OCI-LY1 (cell line): ENCODE measurements at regions not wholly inside any gene's neighbourhood (a gene's known extent, or its start where the extent isn't known, plus 50 kb on each side); places are given as distances from the start of the nearest gene placed in this dataset.

Experiments used
- H2AFZ ChIP-seq: fragments of 200-600 bp; sonication (generic), shearing (Covaris generic); 2 replicates; pipeline ENCODE4 v1.6.0; 2014; ENCODE audit warnings: antibody characterized with exemption, mild to moderate bottlenecking, low read length
- H3F3A ChIP-seq: fragments of 200-600 bp; sonication (generic), shearing (Covaris generic); 2 replicates; pipeline ENCODE4 v1.6.0; 2014; ENCODE audit warnings: mild to moderate bottlenecking, antibody characterized with exemption, low read length, moderate library complexity; ENCODE audit not compliant: insufficient read depth
- H3K27ac ChIP-seq: fragments of 200-600 bp; sonication (generic); 2 replicates; pipeline ENCODE4 v1.5.1; 2014; ENCODE audit warnings: low read length, mixed run types, mild to moderate bottlenecking, low read depth; ENCODE audit not compliant: poor library complexity, severe bottlenecking
- H3K27me3 ChIP-seq: fragments of 200-600 bp; sonication (generic); 2 replicates; pipeline ENCODE4 v1.6.0; 2014; ENCODE audit warnings: antibody characterized with exemption, mild to moderate bottlenecking, low read length, moderate library complexity; ENCODE audit not compliant: insufficient read depth
- H3K36me3 ChIP-seq: fragments of 200-600 bp; sonication (generic); 2 replicates; pipeline ENCODE4 v1.6.1; 2014; ENCODE audit warnings: mild to moderate bottlenecking, antibody characterized with exemption, low read length, moderate library complexity, mixed read lengths; ENCODE audit not compliant: insufficient read depth
- H3K4me1 ChIP-seq: fragments of 200-600 bp; sonication (generic); 2 replicates; pipeline ENCODE4 v1.5.1; 2014; ENCODE audit warnings: mild to moderate bottlenecking, low read length, moderate library complexity; ENCODE audit not compliant: insufficient read depth, severe bottlenecking
- H3K4me2 ChIP-seq: fragments of 200-600 bp; sonication (generic), shearing (Covaris generic); 2 replicates; pipeline ENCODE4 v1.6.1; 2014; ENCODE audit warnings: low read length
- H3K4me3 ChIP-seq: fragments of 200-600 bp; sonication (generic); 2 replicates; pipeline ENCODE4 v1.5.1; 2014; ENCODE audit warnings: low read length, low read depth, mild to moderate bottlenecking, mixed read lengths; ENCODE audit not compliant: poor library complexity, severe bottlenecking
- H3K79me2 ChIP-seq: fragments of 200-600 bp; shearing (Covaris generic); 2 replicates; pipeline ENCODE4 v1.6.1; 2016; ENCODE audit warnings: mixed run types, low read length, mixed read lengths; ENCODE audit not compliant: insufficient read depth
- H3K9ac ChIP-seq: fragments of 200-600 bp; sonication (generic), shearing (Covaris generic); 2 replicates; pipeline ENCODE4 v1.6.1; 2014; ENCODE audit warnings: mild to moderate bottlenecking, low read length, mixed read lengths
- H3K9me2 ChIP-seq: fragments of 200-600 bp; sonication (generic), shearing (Covaris generic); 2 replicates; pipeline ENCODE4 v1.6.1; 2014; ENCODE audit warnings: low read depth, mild to moderate bottlenecking, low read length, mixed read lengths
- H3K9me3 ChIP-seq: fragments of 200-600 bp; shearing (Covaris generic); 2 replicates; pipeline ENCODE4 v1.6.1; 2014; ENCODE audit warnings: low read length, mixed read lengths
- H4K20me1 ChIP-seq: fragments of 200-600 bp; sonication (generic), shearing (Covaris generic); 2 replicates; pipeline ENCODE4 v1.6.0; 2016; ENCODE audit warnings: mild to moderate bottlenecking, low read length; ENCODE audit not compliant: insufficient read depth
- EZH2 ChIP-seq: fragments of 200-600 bp; sonication (generic), shearing (Covaris generic); IDR thresholded peaks from 2 replicates; pipeline ENCODE4 v1.8.0; 2017; ENCODE audit warnings: borderline replicate concordance, mixed run types, mild to moderate bottlenecking, antibody characterized with exemption, low read length, moderate library complexity, mixed read lengths
- TF ChIP-seq, protein P1 (sequence below): fragments of 200-600 bp; sonication (generic), shearing (Covaris generic); IDR thresholded peaks from 2 replicates; pipeline ENCODE4 v1.5.1; 2017; ENCODE audit warnings: mild to moderate bottlenecking, antibody characterized with exemption, low read length, moderate library complexity, mixed read lengths

DNA sequence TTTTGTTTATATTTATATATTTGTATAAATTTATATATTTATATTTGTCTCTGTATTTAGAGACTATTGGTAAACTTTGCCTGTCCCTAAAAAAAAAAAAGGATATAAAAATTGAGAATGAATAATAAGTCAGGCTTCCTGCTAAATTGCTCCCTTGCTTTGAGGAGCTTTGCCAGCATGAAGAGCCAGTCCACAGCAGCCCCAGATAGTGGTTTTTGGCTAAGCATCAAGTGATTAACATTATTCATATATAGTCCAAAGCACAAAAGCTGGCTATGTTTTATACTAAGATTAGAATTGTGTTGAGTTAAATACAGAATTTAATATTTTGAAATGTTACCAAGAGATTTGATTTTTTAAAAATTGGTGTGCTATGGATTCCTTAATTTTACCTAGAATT lies 264.9 kb upstream of the FERD3L start:
- H3K36me3 ChIP-seq, result no peaks in the 10 kb centered on the region
- no peak overlapping the region for H3K9ac ChIP-seq
- no peaks in the 10 kb centered on the region for H3F3A ChIP-seq
- no peaks in the 10 kb centered on the region for H3K9me2 ChIP-seq
- no peaks in the 10 kb centered on the region for H3K79me2 ChIP-seq
- no peak overlapping the region for H2AFZ ChIP-seq
- no peak overlapping the region for H3K4me3 ChIP-seq
- H3K27me3 ChIP-seq, result no peaks in the 10 kb centered on the region
- no peaks in the 10 kb centered on the region for H4K20me1 ChIP-seq
- no peak for TF ChIP-seq EZH2
- TF ChIP-seq, protein P1, sequence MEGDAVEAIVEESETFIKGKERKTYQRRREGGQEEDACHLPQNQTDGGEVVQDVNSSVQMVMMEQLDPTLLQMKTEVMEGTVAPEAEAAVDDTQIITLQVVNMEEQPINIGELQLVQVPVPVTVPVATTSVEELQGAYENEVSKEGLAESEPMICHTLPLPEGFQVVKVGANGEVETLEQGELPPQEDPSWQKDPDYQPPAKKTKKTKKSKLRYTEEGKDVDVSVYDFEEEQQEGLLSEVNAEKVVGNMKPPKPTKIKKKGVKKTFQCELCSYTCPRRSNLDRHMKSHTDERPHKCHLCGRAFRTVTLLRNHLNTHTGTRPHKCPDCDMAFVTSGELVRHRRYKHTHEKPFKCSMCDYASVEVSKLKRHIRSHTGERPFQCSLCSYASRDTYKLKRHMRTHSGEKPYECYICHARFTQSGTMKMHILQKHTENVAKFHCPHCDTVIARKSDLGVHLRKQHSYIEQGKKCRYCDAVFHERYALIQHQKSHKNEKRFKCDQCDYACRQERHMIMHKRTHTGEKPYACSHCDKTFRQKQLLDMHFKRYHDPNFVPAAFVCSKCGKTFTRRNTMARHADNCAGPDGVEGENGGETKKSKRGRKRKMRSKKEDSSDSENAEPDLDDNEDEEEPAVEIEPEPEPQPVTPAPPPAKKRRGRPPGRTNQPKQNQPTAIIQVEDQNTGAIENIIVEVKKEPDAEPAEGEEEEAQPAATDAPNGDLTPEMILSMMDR, result no peak
- no peaks in the 10 kb centered on the region for H3K9me3 ChIP-seq
- no peak overlapping the region for H3K27ac ChIP-seq
- no peak overlapping the region for H3K4me2 ChIP-seq
- H3K4me1 ChIP-seq, result no peaks in the 10 kb centered on the region

DNA sequence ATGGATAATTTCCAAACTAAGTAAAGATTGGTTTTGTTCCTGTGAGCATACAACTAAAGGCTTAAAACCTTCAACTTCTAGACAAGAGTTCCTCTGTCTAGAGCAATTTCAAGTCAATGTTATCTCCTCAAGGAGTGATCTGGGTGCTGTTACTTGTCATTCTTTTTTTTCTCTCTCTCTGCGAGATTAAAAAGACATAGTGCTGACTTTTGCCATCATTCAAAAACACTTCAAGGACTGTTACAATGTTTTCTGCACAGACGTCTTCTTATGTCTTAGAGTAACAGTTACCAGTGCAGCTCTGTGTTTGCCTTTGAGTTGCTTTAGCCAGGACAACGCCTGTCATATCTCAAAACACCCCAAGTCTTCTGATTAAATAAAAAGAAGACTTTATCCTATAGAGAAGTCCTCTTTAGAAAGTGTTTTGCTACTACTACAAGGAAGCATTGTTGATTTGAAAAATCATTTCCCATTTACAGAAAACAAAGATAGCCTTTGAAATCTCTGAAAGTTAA lies 263.5 kb upstream of the FERD3L start:
- no peak overlapping the region for H3K4me3 ChIP-seq
- no peak overlapping the region for H3K4me2 ChIP-seq
- no peaks in the 10 kb centered on the region for H4K20me1 ChIP-seq
- H3K79me2 ChIP-seq, result no peaks in the 10 kb centered on the region
- H3K9ac ChIP-seq, result no peak overlapping the region
- H3F3A ChIP-seq, result no peaks in the 10 kb centered on the region
- no peaks in the 10 kb centered on the region for H3K4me1 ChIP-seq
- TF ChIP-seq EZH2, result no peak
- TF ChIP-seq, protein P1, result no peak
- no peaks in the 10 kb centered on the region for H3K27me3 ChIP-seq
- no peaks in the 10 kb centered on the region for H3K9me2 ChIP-seq
- H3K36me3 ChIP-seq, result no peaks in the 10 kb centered on the region
- H2AFZ ChIP-seq, result no peak overlapping the region
- H3K9me3 ChIP-seq, result no peaks in the 10 kb centered on the region
- no peak overlapping the region for H3K27ac ChIP-seq

DNA sequence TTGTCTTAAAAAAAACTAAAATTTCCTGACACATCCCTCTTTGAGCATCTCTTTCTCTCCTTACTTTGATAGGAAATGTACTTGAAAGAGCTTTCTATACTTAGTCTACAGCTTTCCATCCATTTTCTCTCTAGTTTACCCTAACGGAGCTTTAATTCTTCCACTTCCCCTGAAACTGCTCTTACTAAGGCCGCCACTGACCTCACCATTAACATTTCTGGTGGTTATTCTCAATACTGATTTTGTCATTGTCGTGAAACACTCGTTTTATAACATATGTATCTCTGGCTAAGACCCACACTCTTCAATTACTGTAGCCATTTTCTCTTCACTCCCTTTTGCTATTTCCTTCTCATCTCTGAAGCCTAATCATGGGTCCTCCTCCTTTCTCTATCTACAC lies 262.0 kb upstream of the FERD3L start:
- H3K4me1 ChIP-seq, result no peaks in the 10 kb centered on the region
- H4K20me1 ChIP-seq, result no peaks in the 10 kb centered on the region
- H3K9me2 ChIP-seq, result no peaks in the 10 kb centered on the region
- no peak overlapping the region for H3K27ac ChIP-seq
- no peak overlapping the region for H3K4me3 ChIP-seq
- H3K36me3 ChIP-seq, result no peaks in the 10 kb centered on the region
- no peak overlapping the region for H2AFZ ChIP-seq
- H3K79me2 ChIP-seq, result no peaks in the 10 kb centered on the region
- no peak overlapping the region for H3K9ac ChIP-seq
- H3K27me3 ChIP-seq, result no peaks in the 10 kb centered on the region
- no peak overlapping the region for H3K4me2 ChIP-seq
- TF ChIP-seq EZH2, result no peak
- TF ChIP-seq, protein P1, result no peak
- H3K9me3 ChIP-seq, result no peaks in the 10 kb centered on the region
- H3F3A ChIP-seq, result no peaks in the 10 kb centered on the region
